NCI-H2171 treated with DMSO at 0.1 percent for 48 hours (cell line): ENCODE measurements at regions not wholly inside any gene's neighbourhood (a gene's known extent, or its start where the extent isn't known, plus 50 kb on each side); places are given as distances from the start of the nearest gene placed in this dataset.
"Not testable (repeated sequence)": the region's sequence is repeated elsewhere in the genome, so short reads cannot be mapped to it uniquely, and the experiment has no call there.

ENCODE experiments used
- DNase-seq: peaks from one replicate; lab custom pipeline; 2025; lab: John Stamatoyannopoulos, UW

DNA sequence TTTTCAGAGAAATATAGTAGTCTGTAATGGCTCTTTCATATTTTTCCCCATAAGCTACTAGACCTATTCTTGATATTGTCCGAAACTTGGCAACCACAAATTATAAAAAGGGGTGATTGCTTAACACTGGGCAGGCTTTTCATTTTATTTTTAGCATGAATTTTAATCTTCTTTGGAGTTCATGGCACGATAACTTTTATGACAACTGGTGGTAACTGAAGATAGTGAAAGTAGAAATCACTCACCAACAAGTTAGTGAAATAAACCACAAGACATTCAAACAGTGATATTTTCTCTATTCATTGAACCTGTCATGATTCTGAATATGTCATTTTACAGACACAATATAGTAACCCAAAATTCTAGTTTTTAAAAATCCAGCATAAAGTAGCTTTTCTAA, 213.9 kb downstream of the PRDM9 start:
- no peak for DNase-seq

DNA sequence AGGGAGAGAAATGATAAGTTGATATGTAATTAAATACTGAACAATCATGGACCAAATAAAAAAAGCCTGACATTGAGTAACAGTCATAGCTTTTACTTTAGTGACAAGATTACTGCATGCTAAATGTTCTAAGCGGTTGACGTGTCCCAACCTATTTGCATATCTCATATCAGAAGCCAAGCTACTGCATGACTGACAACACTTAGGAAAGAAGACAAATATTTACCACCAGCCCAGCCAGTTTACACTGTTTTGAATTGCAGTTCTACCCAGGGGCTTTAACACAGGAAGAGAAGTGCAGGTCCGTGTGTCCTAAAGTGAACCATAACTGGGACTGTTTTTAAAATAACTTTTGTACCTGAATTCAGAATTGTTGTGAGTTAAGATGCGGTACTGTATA, 219.9 kb downstream of the PRDM9 start:
- DNase-seq = peak; percentile 48

DNA sequence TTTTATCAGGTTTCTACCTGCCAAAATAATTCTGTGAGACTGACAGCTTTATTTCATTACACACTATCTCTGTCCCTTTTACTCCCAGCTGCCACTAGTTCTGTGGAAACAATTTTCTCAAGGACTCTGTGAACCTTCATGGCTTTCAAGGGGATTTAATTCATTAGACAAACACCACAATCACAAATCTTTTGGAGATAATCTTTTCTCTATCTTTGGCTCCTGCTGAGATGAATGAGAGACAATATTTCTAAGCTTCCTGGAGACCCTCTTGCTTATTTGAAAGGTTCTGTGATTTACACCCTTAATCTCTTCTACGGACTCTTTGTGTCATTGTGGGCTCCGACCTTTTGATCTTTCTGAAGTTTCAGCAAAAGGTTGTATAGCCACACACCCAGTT, 222.6 kb downstream of the PRDM9 start:
- DNase-seq = no peak

DNA sequence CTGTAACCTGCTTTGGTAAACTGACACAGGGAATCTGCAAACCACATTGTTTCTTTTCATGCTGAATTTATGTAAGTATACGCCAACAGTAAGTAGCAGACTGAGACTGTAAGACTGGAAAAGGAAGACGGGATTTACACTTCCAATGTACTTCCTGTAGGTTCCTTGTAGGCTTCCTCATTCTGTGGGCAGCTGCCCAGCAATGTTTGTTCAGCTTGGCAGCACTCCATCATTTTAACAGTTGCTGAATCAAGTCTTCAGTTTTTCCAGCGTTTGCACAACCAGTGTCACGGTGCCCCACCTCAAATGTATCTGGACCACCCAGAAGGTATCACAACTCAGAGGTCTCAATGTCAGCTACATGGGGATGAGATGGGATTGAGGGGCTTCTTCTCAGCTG, 232.6 kb downstream of the PRDM9 start:
- no peak for DNase-seq

DNA sequence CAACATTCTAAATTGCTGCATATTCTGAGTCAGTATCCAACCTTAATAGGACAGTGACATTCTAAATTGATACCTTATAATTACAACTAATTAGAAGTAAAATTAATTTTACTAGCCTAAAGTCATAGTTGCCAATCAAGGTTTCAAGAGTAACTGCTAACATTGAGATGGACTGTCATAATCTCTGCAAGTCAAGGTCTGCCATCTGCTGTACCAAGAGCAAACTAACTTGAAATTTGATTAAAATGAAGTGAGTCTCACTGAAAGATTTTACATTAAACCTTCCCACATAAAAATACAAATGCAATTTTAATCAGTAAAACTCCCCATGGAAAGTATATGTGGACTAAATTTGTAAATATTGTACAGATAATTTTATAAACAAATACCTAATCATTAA, 235.3 kb downstream of the PRDM9 start:
- peak; percentile 22 for DNase-seq

DNA sequence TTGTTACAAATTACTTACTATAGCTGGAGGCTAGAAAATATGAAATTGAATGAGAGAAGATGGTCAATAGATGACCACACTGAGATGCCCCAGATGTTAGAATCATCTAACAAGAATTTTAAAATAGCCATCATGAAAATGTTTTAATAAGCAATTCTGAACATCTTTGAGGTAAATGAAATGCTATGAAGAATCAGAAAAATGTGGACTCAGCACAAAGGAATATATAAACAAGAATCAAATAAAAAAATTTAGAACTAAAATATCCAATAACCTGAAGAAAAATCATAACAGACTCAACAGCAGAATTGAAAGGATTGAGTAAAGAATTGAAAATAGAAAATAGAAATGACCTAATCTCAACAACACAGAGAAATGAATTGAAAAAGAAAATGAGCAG, 248.5 kb downstream of the PRDM9 start:
- no peak for DNase-seq

DNA sequence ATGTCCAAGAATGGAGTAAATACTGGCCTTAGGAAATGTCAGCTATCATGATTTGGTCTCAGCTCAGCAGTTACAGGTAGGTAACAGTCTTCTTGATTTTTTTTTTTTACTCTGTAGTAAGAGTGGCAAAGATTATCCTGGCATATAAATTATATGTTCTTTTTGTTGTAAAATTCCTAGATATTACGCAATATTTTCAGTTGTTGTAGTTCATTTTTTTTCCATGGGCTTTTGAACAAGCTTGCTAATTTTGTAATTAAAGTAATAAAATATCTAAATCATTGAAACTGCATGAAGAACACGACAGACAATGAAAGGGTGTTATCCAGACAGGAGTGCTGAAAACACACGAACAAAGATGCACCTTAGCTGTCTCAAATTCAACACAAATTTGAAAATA, 249.4 kb downstream of the PRDM9 start:
- DNase-seq = no peak

DNA sequence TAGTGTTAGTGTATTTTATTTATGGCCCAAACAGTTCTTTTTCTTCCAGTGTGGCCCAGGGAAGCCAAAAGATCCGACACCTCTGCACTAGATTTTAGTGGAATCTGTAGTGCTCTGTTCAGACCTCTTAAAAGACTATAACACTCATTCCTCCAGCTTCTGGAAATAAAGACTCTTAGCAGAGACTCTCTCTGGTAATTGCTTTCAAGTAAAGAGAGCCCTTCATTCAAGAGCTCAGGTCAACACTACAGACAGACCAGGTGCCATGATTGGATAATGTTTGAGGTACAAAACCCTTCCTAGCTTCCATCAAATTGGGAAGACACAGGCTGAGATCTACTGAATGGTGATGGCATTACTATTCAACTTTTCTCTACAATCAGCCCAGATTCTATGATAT, 255.8 kb downstream of the PRDM9 start:
- no peak for DNase-seq

DNA sequence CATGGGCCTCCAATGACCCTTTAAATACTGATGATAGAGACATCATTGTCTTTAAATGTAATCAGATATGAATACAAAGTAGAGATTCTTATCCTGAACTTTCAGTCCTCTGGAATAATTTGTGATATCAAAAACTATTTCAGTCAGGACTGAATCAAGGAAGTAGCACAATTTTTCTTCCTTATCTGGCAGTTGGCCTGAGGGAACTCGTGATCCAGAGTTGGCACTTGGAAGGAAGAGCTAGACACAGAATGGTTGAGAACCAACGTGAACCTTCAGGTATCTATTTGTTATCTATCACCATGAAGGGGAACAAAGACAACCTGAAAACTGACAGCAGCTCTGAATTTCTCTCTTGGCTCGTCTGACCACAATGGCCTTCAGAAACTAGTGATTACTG, 269.3 kb downstream of the PRDM9 start:
- DNase-seq = no peak

DNA sequence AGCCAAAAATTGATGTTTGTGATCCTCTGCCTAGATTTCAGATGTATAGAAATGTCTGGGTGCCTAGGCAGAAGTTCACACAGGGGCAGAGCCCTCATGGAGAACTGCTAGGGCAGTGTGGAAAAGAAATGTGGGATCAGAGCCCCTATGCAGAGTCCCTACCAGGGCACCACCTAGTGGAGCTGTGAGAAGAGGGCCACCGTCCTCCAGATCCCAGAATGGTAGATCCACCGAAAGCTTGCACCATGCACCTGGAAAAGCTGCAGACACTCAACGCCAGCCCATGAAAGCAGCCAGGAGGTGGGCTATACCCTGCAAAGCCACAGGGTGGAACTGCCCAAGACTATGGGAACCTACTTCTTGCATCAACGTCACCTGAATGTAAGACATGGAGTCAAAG, 292.9 kb downstream of the PRDM9 start:
- not testable (repeated sequence) for DNase-seq

DNA sequence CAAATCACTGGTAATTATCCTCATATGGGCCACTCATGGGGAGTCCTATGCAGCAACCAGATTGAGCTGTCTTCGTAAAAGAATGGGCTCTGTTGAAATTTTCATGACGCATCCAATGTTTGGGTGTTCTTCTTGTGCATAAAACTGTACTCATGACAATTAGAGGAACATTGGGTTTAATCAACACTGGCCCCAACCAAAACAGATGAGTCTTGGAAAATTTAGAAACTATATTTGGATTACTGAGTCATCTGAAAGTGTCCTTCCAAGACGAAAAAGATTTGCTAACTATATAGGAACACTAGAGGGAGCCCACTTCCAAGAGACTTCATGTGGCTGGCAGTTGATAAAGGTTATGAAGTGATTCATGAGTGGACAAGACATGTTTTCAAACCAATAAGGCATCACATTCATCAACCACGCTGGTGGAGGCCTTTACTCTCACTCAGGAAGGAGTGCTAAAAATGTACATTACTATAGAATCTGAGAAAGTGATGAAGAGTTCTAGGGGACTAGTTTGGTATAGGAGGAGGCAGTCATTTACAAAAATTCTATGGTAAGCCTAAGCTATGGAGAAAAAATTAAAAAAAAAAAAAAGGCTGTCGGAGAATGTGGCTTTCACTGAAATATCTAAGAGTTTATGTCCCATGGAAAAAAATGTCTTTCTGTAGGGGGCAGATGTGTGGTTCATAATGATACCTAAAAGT, 313.5 kb downstream of the PRDM9 start:
- peak; percentile 75 for DNase-seq

DNA sequence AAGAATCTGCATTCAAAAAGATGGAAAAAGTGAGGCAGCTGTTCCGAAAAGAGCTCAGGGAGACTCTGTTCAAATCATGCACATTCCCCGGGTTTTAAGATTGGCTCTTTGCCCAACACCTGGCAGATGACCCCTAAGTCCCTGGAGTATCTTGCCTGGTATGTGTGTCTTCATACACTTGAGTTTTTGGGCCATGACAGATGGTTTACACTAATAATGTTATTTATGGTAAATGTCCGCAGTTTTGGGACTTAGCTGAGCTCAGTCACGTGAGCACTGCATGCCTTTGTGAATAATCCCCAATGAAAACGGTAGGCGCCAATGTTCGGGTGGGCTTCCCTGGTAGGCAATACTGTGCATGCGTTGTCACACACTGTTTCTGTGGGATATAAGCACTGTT, 316.1 kb downstream of the PRDM9 start:
- peak; percentile 11 for DNase-seq

DNA sequence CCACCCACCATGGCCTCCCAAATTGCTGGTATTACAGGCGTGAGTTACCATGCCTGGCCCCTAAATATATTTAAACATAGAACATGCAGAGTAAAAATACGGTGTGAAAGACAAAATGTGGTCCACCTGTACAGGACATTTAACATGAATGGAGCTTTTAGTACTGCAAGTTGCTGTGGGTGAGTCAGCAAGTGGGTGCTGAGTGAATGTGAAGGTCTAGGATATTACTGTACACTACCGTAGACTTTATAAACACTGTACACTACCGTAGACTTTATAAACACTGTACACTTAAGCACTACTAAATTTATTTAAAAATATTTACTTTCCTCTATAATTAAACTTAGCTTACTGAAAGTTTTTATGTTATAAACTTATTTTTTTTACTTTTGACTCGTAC, 317.8 kb downstream of the PRDM9 start:
- DNase-seq = no peak

DNA sequence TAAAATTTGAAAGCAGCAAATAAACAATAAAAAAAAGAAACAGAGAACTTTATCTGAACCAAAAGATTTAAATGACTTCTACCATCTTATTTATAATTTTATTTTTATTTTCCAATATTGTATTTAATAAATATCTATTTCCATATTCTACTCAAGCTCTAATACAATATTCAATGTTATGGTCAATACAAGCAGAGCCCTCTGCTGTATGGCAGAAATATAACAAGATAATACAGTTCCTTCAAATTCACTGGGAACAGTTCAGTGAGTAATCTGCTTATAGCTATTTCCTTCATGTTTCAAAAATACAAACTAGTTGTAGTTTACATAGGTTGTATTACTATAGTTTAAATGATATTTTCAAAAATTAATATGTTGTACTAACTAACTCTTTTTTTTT, 332.7 kb downstream of the PRDM9 start:
- peak; percentile 15 for DNase-seq

DNA sequence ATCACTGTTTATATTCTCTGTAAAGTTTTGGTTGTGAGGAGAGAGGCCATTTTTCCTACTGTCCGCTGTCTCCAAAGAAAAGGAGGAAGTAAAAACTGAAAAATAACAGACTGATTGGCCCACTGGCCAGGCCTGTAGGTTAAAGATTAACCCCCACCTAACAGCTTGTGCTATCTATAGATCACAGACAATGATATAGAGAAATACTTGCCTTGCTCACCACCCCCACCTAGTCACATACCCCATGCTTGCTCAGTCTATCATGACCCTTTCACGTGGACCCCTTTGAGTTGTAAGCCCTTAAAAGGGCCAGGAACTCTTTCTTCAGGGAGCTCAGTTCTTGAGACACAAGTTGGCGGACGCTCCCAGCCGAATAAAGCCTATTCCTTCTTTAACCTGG, 357.4 kb downstream of the PRDM9 start:
- no peak for DNase-seq

DNA sequence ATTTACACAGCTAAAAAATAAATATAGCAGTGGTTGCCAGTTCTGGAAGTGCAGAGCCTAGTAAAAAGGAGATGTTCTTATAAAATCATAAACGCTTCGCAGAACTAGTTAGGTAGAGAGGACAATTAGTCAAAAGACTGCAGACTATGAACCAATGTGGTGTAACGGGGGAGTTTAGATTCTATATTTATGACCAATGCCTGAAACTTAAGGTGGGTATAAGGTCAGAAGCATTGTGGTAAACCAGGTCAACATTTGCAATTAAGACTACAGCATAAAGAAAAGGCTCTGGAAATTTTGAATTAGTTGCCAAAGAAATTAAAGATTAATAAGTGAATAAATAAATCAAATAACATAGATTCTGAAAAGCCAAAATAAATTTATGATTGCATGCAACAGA, 370.4 kb downstream of the PRDM9 start:
- DNase-seq = no peak

DNA sequence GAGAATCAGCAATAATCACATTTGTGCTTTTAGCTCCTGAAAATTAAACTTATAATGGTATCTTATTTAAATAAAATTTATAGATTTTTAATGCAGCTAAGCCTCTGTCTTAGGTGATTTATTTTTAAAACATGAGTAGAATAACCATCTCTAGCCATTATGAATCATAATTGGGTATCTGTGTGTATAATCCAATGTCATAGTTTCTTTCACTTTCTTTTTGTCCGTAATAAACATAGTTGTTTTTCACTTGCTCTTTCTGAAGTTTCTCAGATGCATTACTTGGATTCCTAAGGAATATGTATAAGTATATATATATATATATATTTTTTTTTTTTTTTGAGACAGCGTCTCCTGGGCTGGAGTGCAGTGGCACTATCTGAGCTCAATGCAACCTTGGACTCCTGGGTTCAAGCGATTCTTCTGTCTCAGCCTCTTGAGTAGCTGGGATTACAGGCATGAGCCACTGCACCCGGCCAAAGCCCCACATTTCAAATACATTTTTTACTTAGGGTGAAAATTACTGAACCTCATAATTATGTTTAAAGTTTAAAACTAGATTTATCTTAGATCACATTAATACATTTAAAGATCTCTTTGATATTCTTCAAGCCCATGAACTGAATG, 377.1 kb downstream of the PRDM9 start:
- no peak for DNase-seq

DNA sequence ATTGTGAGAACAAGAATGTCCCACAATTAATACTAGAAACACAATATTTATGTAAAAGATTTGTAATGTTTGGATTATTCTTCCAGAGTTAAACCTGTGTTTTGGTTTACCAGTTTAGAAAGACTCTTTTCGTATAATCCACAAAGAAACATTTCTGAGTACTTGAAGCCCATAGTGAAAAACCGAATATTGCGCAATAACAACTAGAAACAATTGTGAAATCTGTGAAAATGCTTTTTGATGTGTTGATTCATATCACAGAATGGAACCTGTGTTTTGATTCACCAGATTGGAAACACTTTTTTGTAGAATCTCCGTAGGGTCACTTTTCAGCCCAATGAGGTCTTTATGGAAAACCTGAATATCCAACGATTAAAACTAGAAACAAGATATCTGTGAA, 386.2 kb downstream of the PRDM9 start:
- DNase-seq = no peak

DNA sequence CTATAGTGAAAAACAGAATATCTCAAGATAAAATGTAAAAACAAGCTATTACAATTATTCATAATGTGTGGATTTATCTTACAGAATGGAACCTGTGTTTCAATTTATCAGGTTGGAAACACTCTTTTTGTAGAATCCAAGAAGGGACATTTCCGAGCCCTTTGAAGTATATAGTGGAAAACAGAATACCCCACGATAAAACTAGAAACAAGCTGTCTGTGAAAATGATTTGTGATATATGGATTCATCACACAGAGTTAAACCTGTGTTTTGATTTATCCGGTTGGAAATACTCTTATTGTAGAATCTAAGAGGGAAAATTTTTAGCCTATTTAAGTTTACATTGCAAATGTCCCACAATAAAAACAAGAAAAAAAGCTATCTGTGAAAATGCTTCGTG, 388.2 kb downstream of the PRDM9 start:
- no peak for DNase-seq

DNA sequence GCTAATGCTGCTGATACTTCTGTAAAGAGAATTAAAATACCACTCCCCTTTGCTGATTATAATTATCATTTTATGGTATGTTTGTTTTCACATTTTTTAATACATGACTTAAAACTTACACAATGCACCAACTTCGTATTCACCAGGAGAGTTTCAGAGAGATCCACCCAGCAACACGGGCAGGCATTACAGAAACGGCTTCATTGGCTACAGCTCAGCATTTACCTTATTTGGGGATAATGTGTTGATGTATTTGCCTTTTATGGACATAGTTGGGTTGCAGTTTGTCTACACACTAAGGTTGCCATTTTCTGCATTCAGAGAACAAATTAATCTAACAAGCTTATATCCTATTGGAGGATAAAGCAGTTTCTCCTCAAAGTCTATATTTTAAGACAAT, 423.6 kb downstream of the PRDM9 start:
- peak; percentile 42 for DNase-seq

DNA sequence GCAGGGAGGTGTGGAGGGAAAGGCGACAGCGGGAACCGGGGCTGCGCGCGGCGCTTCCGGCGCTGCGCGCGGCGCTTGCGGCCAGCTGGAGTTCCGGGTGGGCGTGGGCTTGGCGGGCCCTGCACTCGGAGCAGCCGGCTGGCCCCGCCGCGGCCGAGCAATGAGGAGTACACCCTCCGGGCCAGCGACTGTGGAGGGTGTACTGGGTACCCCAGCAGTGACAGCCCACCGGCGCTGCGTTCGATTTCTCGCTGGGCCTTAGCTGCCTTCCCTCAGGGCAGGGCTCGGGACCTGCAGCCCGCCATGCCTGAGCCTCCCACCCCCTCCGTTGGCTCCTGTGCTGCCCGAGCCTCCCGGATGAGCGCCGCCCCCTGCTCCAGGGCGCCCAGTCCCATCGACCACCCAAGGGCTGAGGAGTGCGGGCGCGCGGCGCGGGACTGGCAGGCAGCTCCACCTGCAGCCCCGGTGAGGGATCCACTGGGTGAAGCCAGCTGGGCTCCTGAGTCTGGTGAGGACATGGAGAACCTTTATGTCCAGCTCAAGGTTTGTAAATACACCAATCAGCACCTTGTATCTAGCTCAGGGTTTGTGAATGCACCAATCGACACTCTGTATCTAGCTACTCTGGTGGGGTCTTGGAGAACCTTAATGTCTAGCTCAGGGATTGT, 444.0 kb downstream of the PRDM9 start:
- DNase-seq = not testable (repeated sequence)

DNA sequence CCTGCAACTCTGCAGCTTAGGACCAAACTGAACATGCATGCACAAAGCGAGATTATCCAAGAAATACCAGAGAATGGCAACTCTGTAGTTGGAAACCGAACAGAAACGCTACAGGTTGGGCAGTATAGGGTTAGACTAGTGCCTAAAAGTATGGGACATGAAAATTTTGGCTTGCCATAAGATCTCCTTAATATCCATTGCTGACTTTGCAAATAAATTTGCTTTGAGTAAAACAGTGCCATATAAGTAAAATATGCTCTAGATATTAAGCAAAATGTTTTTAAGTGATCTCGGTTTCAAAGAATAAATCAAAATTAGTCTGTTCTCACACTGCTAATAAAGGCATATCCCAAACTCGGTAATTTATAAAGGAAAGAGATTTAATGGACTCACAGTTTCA, 456.0 kb downstream of the PRDM9 start:
- DNase-seq = no peak

DNA sequence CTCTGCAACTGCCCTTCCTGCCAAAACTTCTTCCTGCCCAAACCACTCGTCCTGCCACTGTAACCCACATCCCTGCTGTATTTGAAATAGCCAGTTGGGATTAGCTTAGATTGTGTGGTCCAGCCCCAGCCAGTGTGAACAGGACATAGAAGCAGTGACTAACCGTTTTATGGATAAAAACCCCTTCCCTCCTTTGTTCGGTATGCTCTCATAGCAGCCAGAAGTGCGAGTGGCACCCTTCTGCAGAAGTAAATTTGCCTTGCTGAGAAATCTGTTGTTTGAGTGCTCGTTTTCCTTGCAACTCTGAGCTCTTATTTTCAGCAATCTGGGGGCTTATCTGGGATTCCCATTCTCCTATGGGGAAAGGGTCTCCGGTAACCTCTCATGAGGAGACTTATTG, 470.0 kb downstream of the PRDM9 start:
- DNase-seq = no peak

DNA sequence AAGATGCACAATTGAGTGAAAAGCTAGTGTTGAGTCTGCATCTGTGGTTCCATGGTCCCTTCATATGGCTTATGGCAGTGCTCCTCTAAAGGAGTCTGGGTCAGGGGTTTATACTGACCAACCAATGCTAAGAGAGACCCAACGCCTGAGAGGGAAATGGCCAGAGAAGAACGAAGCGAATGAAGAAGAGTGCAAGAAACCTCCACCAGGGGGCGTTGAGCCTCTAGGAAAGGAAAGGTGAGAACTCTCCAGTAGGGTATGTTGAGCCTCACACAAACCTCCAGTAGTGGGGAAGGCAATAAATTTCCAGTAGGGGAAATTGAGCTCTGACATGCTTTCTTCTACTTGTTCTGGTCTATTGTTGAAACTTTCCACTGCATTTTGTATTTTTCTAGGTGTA, 470.6 kb downstream of the PRDM9 start:
- DNase-seq = peak; percentile 5
